ENCODE measurements at regions not wholly inside any gene's neighbourhood (a gene's known extent, or its start where the extent isn't known, plus 50 kb on each side); places are given as distances from the start of the nearest gene placed in this dataset.

- TF ChIP-seq CTCF (conservative IDR thresholded peaks at IDR 0.05 in 1 of 2, IDR thresholded peaks at IDR 0.05 in 1 of 2; ENCODE audit: low read depth in 1 of 2, low read length in 2 of 2) (no peak), EZH2 (IDR thresholded peaks at IDR 0.05; ENCODE audit: low read length, missing control alignments) (no peak)
These were observed 1127.1 kb upstream of the DDX18 start for GRCh38 chr2:116687371-116687770.

Measured in fibroblast of lung (primary cell).